Duodenal mucosa (tissue), 2 donors: ENCODE measurements at regions not wholly inside any gene's neighbourhood (a gene's known extent, or its start where the extent isn't known, plus 50 kb on each side); places are given as distances from the start of the nearest gene placed in this dataset.
"Not testable (repeated sequence)": the region's sequence is repeated elsewhere in the genome, so short reads cannot be mapped to it uniquely, and the experiment has no call there.

ENCODE experiments used
- H3K27ac ChIP-seq: one replicate; pipeline ENCODE4 v1.7.0; 2013; ENCODE audit warnings: low read depth, low read length
- H3K27me3 ChIP-seq, 2 donors: one replicate each; pipeline ENCODE4 v1.7.0; 2013; ENCODE audit warnings: low read length in 2 of 2, control low read depth in 1 of 2; ENCODE audit not compliant: insufficient read depth in 2 of 2, control insufficient read depth in 1 of 2
- H3K36me3 ChIP-seq, 2 donors: one replicate each; pipeline ENCODE4 v1.7.0; 2013; ENCODE audit warnings: low read length in 2 of 2, control low read depth in 1 of 2; ENCODE audit not compliant: insufficient read depth in 2 of 2, control insufficient read depth in 1 of 2
- H3K4me1 ChIP-seq, 2 donors: one replicate each; pipeline ENCODE4 v1.7.0; 2013; ENCODE audit warnings: low read length in 2 of 2, control low read depth in 1 of 2; ENCODE audit not compliant: insufficient read depth in 2 of 2, control insufficient read depth in 1 of 2
- H3K4me3 ChIP-seq, 2 donors: one replicate each; pipeline ENCODE4 v1.7.0; 2013; ENCODE audit warnings: low read length in 2 of 2, low read depth in 1 of 2
- H3K9ac ChIP-seq, 2 donors: one replicate each; pipeline ENCODE4 v1.7.0; 2013; ENCODE audit warnings: low read length in 2 of 2, low read depth in 1 of 2
- H3K9me3 ChIP-seq, 2 donors: one replicate each; pipeline ENCODE4 v1.7.0; 2013; ENCODE audit warnings: low read length in 2 of 2, control low read depth in 1 of 2; ENCODE audit not compliant: control insufficient read depth in 1 of 2

DNA sequence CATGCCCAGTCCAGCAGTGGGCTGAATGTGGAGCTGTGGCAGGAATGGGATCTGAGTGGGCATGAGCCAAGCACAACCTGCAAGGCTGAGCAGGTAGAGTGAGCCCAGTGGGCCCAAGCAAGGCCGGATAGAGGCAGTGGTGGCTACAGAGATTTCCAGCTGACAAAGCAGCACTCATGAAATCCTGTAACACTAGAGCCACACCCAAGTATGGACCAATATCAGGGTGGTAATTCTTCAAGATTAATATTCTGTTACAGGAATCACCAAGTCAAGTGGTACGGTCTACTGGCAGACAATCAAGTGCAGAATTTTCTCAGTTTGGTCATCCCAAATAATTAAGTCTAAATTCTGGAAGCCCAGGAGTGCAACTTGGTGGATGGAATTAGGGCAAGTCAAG, 132.4 kb upstream of the ENPEP start:
- Histone ChIP-seq H3K9ac (no peak overlapping the region), H3K36me3 (no peaks in the 10 kb centered on the region), H3K9me3 (no peaks in the 10 kb centered on the region), H3K27ac (no peak overlapping the region), H3K27me3 (no peaks in the 10 kb centered on the region), H3K4me3 (no peak overlapping the region), H3K4me1 (no peaks in the 10 kb centered on the region)

- not testable (repeated sequence) for H3K27ac ChIP-seq, H3K36me3 ChIP-seq, H3K9me3 ChIP-seq, H3K27me3 ChIP-seq, H3K4me1 ChIP-seq, H3K9ac ChIP-seq, H3K4me3 ChIP-seq
These were observed 134.8 kb upstream of the ENPEP start for GRCh38 chr4:110341118-110341517.

DNA sequence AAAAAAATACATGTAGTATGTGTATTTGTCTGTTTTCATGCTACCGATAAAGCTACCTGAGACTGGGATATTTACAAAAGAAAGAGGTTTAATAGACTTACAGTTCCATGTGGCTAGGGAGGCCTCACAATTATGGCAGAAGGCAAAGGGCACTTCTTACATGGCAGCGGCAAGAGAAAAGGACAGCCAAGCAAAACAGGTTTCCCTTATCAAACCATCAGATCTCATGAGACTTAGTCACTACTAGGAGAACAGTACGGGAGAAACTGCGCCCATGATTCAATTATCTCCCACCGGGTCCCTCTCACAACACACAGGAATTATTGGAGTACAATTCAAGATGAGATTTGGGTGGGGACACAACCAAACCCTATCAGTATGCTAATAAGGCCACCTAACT, 137.0 kb upstream of the ELOVL6 start:
- Histone ChIP-seq H3K4me1 (no peaks in the 10 kb centered on the region), H3K9ac (no peak overlapping the region), H3K4me3 (no peak overlapping the region), H3K27ac (no peak overlapping the region), H3K27me3 (no peaks in the 10 kb centered on the region), H3K36me3 (no peaks in the 10 kb centered on the region), H3K9me3 (no peaks in the 10 kb centered on the region)

DNA sequence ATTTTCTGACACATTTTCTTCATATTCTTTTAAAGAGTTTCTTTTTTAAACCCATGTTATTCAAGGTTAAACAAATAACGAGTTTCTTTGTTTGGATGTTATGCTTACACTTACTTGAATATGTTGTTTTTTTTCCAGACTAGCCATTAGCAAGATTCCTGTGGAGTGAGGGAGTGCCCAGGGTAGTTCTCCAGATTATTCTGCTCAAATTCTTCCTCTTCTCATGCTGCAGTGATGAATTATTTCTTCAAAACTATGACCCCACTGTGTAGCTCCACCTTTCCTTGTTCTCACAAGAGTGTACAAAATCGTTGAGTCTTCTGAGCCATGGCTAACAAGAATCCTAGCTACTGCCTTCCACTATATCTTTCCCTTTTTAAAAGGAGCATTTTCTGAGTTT, 134.1 kb upstream of the ELOVL6 start:
- Histone ChIP-seq H3K4me3 (no peak overlapping the region), H3K27me3 (no peaks in the 10 kb centered on the region), H3K9me3 (no peaks in the 10 kb centered on the region), H3K9ac (no peak overlapping the region), H3K27ac (no peak overlapping the region), H3K36me3 (no peaks in the 10 kb centered on the region), H3K4me1 (no peaks in the 10 kb centered on the region)

GRCh38 chr4:110326426-110326825, 128.0 kb upstream of the ELOVL6 start:
- H3K9ac ChIP-seq, H3K36me3 ChIP-seq, H3K27me3 ChIP-seq, H3K27ac ChIP-seq, H3K4me1 ChIP-seq, H3K9me3 ChIP-seq, H3K4me3 ChIP-seq: not testable (repeated sequence)

DNA sequence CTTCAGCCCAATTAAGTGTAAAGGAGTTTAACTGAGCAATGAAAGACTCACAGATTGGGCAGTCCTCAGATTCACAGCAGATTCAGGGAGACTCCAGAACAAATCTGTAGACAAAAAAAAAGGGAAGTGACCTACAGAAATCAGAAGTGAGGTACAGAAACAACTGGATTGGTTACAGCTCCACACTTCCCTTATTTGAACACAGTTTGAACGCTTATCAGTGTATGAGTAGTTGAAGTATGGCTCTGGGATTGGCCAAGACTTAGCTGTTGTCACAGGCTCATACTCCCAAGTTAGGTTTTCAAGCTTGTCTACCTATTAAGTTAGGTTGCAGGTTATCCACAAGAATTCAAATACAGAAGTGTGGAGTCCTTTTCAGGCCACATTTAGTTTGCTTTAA, 112.4 kb upstream of the ELOVL6 start:
- Histone ChIP-seq H3K9ac (no peak overlapping the region), H3K4me3 (no peak overlapping the region), H3K4me1 (no peaks in the 10 kb centered on the region), H3K27me3 (no peaks in the 10 kb centered on the region), H3K9me3 (no peaks in the 10 kb centered on the region), H3K27ac (no peak overlapping the region), H3K36me3 (no peaks in the 10 kb centered on the region)

GRCh38 chr4:110309675-110310074, 111.3 kb upstream of the ELOVL6 start:
- H3K4me3 ChIP-seq: no peak overlapping the region
- H3K4me1 ChIP-seq: no peaks in the 10 kb centered on the region
- no peaks in the 10 kb centered on the region for H3K36me3 ChIP-seq
- H3K9ac ChIP-seq: no peak overlapping the region
- H3K27me3 ChIP-seq: no peaks in the 10 kb centered on the region
- H3K9me3 ChIP-seq: no peaks in the 10 kb centered on the region
- no peak overlapping the region for H3K27ac ChIP-seq

GRCh38 chr4:110306303-110306702, 107.9 kb upstream of the ELOVL6 start:
- no peaks in the 10 kb centered on the region for H3K27me3 ChIP-seq

GRCh38 chr4:110305455-110305854, 107.0 kb upstream of the ELOVL6 start:
- Histone ChIP-seq H3K27ac (no peak overlapping the region), H3K9me3 (no peaks in the 10 kb centered on the region), H3K36me3 (no peaks in the 10 kb centered on the region), H3K4me1 (no peaks in the 10 kb centered on the region), H3K4me3 (no peak overlapping the region), H3K9ac (no peak overlapping the region), H3K27me3 (no peaks in the 10 kb centered on the region)

More at GRCh38 chr4:110306303-110306702, 107.9 kb upstream of the ELOVL6 start:
- Histone ChIP-seq H3K9me3 (no peaks in the 10 kb centered on the region), H3K9ac (no peak overlapping the region), H3K4me3 (no peak overlapping the region), H3K36me3 (no peaks in the 10 kb centered on the region), H3K4me1 (no peaks in the 10 kb centered on the region), H3K27ac (no peak overlapping the region)

DNA sequence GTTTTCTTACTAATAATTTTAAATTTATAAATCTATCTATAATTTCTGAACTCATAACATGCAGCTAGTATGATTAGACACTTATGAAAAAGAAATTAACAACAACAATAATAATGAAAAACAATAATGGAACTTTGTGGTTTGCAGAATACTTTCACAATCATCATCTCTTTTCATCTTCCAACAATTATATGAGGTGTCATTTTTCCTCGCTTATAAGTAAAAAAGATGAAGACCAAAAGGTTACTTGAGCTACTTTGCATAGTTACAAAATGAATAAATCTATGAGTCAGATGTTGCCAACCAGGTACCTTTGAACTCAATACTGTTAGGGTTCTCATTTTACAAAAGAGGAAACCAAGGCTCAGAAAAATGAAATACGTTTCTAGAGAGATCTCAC, 98.5 kb upstream of the ELOVL6 start:
- H3K27ac ChIP-seq: no peak overlapping the region
- H3K36me3 ChIP-seq: no peaks in the 10 kb centered on the region
- peaks cover 3 to 9% of the 10 kb centered on the region in 2 donors for H3K27me3 ChIP-seq
- no peaks in the 10 kb centered on the region for H3K9me3 ChIP-seq
- H3K9ac ChIP-seq: no peak overlapping the region
- H3K4me3 ChIP-seq: no peak overlapping the region
- H3K4me1 ChIP-seq: no peaks in the 10 kb centered on the region

GRCh38 chr4:110294165-110294564, 95.8 kb upstream of the ELOVL6 start:
- H3K4me1 ChIP-seq: no peaks in the 10 kb centered on the region
- no peaks in the 10 kb centered on the region for H3K36me3 ChIP-seq
- H3K9me3 ChIP-seq: no peaks in the 10 kb centered on the region
- peaks cover 3 to 9% of the 10 kb centered on the region in 2 donors for H3K27me3 ChIP-seq
- H3K9ac ChIP-seq: no peak overlapping the region
- no peak overlapping the region for H3K27ac ChIP-seq
- H3K4me3 ChIP-seq: no peak overlapping the region
